ENCODE measurements at regions not wholly inside any gene's neighbourhood (a gene's known extent, or its start where the extent isn't known, plus 50 kb on each side); places are given as distances from the start of the nearest gene placed in this dataset.

DNA sequence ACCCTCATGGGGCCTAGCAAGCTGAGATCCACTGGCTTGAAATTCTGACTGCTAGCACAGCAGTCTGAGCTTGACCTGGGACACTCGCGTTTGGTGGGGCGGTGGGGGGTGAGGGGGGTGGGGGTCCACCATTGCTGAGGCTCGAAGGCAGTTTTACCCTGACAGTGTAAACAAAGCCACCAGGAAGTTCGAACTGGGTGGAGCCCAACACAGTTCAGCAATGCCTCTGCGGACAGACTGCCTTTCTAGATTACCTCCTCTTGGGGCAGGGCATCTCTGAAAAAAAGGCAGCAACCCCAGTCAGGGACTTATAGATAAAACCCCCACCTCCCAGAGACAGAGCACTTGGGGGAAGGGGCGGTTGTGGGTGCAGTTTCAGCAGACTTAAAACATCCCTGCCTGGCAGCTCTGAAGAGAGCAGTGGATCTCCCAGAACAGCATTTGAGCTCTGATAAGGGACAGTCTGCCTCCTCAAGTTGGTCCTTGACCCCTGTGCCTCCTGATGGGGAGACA, 149.7 kb upstream of the TANK start (continued):
- TF ChIP-seq, protein P1, sequence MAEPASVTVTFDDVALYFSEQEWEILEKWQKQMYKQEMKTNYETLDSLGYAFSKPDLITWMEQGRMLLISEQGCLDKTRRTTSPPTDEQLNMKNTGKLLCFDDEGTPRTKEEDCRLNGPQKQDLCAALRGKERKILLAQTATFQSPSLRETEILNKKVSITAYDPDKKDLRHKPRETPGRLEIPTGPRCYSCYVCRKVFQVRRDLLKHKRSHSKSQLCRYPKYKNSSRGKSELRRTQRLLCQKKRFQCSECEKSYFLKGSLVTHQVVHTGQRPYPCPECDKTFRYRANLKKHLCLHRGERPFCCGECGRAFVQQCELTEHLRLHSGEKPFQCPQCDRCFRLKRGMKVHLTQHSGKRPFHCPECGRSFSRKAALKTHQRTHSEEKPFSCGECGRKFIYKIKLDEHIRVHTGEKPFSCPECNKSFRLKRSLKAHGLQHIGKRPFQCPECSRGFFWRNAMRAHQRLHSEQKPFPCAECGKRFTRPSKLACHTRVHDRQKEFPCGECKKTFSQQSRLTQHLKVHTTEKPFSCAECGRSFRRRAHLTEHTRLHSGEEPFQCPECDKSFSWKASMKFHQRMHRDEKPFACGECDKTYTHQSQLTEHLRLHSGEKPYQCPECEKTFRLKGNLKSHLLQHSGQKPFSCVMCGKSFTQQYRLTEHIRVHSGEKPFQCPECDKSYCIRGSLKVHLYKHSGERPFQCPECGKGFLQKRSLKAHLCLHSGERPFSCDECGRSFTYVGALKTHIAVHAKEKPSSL (CRISPR knock-in tag; conservative IDR thresholded peaks at IDR 0.05), result no peak
- TF ChIP-seq TP53 (CRISPR knock-in tag; IDR thresholded peaks at IDR 0.05), result no peak

DNA sequence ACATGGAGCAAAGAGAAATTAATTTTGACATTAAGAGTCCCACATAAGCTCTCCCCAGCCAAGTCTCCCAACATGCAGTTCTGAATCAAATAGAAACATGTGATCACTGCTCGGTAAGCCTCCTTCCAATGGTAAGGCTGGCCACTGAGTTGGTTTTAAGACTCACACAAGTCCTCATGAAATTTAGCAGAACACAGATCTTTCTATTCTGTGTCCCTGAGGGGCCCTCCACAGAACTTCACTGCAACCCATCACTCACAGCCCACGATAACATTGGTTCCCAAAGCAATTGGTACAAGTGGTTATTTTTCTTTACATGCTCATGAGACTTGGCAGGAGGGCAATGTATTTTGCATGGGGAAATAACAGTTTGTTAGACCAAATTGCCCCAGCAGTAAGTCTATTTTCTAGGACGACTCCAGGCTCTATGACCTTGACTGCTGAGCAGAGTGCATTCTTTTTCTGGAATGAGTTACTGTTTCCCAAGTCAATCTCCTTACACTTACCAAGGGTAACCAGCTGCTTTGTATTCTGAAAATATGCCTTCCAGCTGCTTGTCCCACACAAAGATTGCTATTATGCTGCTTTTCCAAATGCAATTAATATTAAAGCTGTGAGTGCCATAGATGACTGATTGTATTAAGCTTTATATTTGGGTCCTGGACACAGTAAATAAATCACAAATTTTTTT, 142.3 kb upstream of the TANK start:
- peaks cover 19% of the 10 kb centered on the region for H3K9me3 Mint-ChIP-seq
- no peaks in the 10 kb centered on the region for H3K27me3 Mint-ChIP-seq (ENCODE audit: low read depth)
- no peak for DNase-seq (ENCODE audit: low spot score)
- H3K36me3 Mint-ChIP-seq, result peaks cover 13% of the 10 kb centered on the region
- H3K4me1 Mint-ChIP-seq, result no peaks in the 10 kb centered on the region
- ChIA-PET CTCF (no interaction called here), POLR2A (no interaction called here)
- TF ChIP-seq, protein P2, sequence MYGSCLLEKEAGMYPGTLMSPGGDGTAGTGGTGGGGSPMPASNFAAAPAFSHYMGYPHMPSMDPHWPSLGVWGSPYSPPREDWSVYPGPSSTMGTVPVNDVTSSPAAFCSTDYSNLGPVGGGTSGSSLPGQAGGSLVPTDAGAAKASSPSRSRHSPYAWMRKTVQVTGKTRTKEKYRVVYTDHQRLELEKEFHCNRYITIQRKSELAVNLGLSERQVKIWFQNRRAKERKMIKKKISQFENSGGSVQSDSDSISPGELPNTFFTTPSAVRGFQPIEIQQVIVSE (CRISPR knock-in tag; IDR thresholded peaks at IDR 0.05; ENCODE audit: borderline replicate concordance), result no peak
- TF ChIP-seq FOXP1 (CRISPR knock-in tag; IDR thresholded peaks at IDR 0.05; ENCODE audit: borderline replicate concordance), result no peak
- no peak overlapping the region for H3K27ac Mint-ChIP-seq
- H3K4me3 Mint-ChIP-seq, result no peak overlapping the region
- ATAC-seq, result no peak

DNA sequence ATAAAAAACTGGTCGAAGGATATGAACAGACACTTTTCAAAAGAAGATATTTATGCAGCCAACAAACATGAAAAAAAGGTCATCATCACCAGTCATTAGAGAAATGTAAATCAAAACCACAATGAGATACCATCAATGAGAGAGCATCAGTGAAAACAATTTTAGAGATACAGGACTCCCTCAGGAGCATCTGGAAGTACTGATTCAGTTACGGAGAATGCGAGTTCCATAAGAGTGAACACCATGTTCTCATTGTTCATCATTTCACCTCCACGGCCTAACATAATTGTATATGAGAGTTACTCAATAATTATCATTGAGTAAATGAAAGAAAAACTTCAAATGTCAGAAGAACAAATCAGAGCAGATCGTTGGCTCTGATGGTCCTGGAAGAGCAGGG, 140.9 kb upstream of the TANK start:
- peaks cover 13% of the 10 kb centered on the region for H3K36me3 Mint-ChIP-seq
- no peak for DNase-seq (ENCODE audit: low spot score)
- no peaks in the 10 kb centered on the region for H3K4me1 Mint-ChIP-seq
- ChIA-PET CTCF (interaction anchor here (0.9 kb wide), 1 partner anchor 24 kb away, joined by 3 read pairs; no protein-coding TSS in a partner anchor), POLR2A (no interaction called here)
- H3K27ac Mint-ChIP-seq, result no peak overlapping the region
- no peaks in the 10 kb centered on the region for H3K27me3 Mint-ChIP-seq (ENCODE audit: low read depth)
- no peak for ATAC-seq
- no peak overlapping the region for H3K4me3 Mint-ChIP-seq
- peaks cover 18% of the 10 kb centered on the region for H3K9me3 Mint-ChIP-seq
- TF ChIP-seq CBFB (CRISPR knock-in tag; IDR thresholded peaks at IDR 0.05; ENCODE audit: low read depth) (no peak), ZNF423 (CRISPR knock-in tag; IDR thresholded peaks at IDR 0.05) (no peak), NFYB (CRISPR knock-in tag; conservative IDR thresholded peaks at IDR 0.05; ENCODE audit: low read depth) (no peak), ZNF671 (CRISPR knock-in tag; IDR thresholded peaks at IDR 0.05) (no peak), ZNF121 (CRISPR knock-in tag; IDR thresholded peaks at IDR 0.05) (no peak)
- TF ChIP-seq, protein P3, sequence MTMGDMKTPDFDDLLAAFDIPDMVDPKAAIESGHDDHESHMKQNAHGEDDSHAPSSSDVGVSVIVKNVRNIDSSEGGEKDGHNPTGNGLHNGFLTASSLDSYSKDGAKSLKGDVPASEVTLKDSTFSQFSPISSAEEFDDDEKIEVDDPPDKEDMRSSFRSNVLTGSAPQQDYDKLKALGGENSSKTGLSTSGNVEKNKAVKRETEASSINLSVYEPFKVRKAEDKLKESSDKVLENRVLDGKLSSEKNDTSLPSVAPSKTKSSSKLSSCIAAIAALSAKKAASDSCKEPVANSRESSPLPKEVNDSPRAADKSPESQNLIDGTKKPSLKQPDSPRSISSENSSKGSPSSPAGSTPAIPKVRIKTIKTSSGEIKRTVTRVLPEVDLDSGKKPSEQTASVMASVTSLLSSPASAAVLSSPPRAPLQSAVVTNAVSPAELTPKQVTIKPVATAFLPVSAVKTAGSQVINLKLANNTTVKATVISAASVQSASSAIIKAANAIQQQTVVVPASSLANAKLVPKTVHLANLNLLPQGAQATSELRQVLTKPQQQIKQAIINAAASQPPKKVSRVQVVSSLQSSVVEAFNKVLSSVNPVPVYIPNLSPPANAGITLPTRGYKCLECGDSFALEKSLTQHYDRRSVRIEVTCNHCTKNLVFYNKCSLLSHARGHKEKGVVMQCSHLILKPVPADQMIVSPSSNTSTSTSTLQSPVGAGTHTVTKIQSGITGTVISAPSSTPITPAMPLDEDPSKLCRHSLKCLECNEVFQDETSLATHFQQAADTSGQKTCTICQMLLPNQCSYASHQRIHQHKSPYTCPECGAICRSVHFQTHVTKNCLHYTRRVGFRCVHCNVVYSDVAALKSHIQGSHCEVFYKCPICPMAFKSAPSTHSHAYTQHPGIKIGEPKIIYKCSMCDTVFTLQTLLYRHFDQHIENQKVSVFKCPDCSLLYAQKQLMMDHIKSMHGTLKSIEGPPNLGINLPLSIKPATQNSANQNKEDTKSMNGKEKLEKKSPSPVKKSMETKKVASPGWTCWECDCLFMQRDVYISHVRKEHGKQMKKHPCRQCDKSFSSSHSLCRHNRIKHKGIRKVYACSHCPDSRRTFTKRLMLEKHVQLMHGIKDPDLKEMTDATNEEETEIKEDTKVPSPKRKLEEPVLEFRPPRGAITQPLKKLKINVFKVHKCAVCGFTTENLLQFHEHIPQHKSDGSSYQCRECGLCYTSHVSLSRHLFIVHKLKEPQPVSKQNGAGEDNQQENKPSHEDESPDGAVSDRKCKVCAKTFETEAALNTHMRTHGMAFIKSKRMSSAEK (CRISPR knock-in tag; IDR thresholded peaks at IDR 0.05; ENCODE audit: borderline replicate concordance), result no peak

DNA sequence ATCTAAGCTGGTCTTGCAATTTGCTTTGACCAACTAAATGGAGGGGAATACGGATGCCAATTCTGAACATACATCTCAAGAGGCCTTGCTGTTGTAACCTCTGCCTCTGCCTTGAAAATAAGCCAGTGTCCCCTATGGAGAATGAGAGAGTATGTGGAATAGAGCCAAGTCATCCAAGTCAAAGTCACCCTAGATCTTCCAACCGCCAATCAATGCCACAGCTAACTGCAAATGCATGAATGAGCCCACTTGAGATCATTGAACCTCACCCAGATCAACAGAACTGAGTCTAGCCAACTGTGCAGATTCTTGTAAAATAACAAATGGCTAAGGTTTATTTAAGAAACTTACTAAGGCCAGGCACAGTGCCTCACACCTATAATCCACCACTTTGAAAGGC, 139.8 kb upstream of the TANK start:
- CTCF ChIA-PET, result interaction anchor here (1.8 kb wide), 1 partner anchor 44 kb away, joined by 4 read pairs; no protein-coding TSS in a partner anchor
- Mint-ChIP-seq H3K9me3 (peaks cover 7% of the 10 kb centered on the region), H3K4me3 (no peak overlapping the region), H3K27ac (no peak overlapping the region), H3K27me3 (ENCODE audit: low read depth) (no peaks in the 10 kb centered on the region), H3K4me1 (no peaks in the 10 kb centered on the region), H3K36me3 (peaks cover 4% of the 10 kb centered on the region)
- DNase-seq (ENCODE audit: low spot score) (no peak), ATAC-seq (no peak)
- POLR2A ChIA-PET, result no interaction called here
- no peak for TF ChIP-seq ZNF416 (CRISPR knock-in tag; IDR thresholded peaks at IDR 0.05)
- TF ChIP-seq FOXP1 (CRISPR knock-in tag; IDR thresholded peaks at IDR 0.05; ENCODE audit: borderline replicate concordance), result no peak
- no peak for TF ChIP-seq MAX (CRISPR knock-in tag; IDR thresholded peaks at IDR 0.05)
- TF ChIP-seq HMGA2 (CRISPR knock-in tag; IDR thresholded peaks at IDR 0.05), result no peak
- TF ChIP-seq TEAD4 (CRISPR knock-in tag; IDR thresholded peaks at IDR 0.05), result no peak
- TF ChIP-seq, protein P2 (CRISPR knock-in tag; IDR thresholded peaks at IDR 0.05; ENCODE audit: borderline replicate concordance), result no peak
- no peak for TF ChIP-seq TCF7 (CRISPR knock-in tag; IDR thresholded peaks at IDR 0.05; ENCODE audit: low read depth)
- no peak for TF ChIP-seq RELA (CRISPR knock-in tag; IDR thresholded peaks at IDR 0.05; ENCODE audit: borderline replicate concordance)
- TF ChIP-seq STAT6 (CRISPR knock-in tag; conservative IDR thresholded peaks at IDR 0.05; ENCODE audit: low read depth), result no peak
- TF ChIP-seq ZMAT4 (CRISPR knock-in tag; IDR thresholded peaks at IDR 0.05), result no peak
